ENCODE measurements at regions not wholly inside any gene's neighbourhood (a gene's known extent, or its start where the extent isn't known, plus 50 kb on each side); places are given as distances from the start of the nearest gene placed in this dataset.
"Not testable (repeated sequence)": the region's sequence is repeated elsewhere in the genome, so short reads cannot be mapped to it uniquely, and the experiment has no call there.

DNA sequence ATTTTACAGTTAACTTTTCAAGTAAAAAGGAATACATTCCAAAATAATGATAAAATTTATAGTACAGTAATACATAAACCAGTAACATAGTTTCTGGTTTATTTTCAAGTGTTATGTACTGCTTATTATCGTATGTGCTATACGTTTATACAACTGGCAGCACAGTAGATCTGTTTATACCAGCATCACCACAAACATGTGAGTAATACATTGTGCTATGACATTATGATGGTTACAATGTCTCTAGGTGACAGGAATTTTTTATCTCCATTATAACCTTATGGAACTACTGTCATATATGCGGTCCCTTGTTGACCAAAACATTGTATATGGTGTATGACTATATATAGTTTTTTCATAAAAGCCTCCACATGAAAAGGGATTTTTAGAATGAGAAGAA, 256.9 kb downstream of the ANKRD50 start:
- no peak overlapping the region for H3K4me3 ChIP-seq (ENCODE audit: low read length in 3 of 3)
- H3K9ac ChIP-seq (ENCODE audit: low read length in 3 of 3), result no peak overlapping the region

DNA sequence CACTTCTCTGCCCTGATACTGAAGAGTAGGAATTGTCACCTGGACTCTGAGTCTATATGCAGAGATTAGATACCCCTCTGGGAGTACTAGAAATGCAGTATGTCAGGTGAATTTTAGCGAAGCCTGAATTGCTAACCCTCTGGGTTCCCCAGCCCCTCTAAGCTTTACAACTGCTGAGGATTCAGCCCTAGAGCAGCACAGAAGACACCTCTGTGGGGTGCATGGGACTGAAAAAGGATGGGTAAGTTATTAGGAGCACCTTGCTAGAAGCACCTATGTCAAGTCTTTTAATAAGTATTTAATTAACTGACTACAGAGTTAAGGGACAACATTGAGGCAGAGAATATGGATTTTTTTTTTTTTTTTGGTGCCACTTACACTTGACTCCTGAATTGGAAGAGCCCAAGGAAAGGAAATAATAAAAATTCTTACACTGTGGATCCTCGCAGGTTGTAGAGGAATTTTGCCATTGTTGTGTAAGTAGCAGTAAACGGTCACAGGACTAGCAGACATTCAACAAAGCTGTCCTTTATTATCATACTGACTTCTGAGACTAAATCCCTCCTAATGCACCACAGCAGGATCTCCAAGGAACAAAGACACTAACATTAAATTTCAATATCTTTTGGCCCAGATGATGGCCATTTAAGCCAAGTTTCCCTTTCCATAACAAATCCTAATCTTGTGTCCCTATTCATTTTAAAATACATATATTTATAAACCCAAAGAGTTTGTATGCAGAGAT, 253.2 kb downstream of the ANKRD50 start:
- Histone ChIP-seq H3K36me3 (ENCODE audit: control insufficient read depth in 2 of 3, insufficient read depth in 3 of 3, low read length in 3 of 3) (no peaks in the 10 kb centered on the region), H3K9ac (ENCODE audit: low read length in 3 of 3) (no peak overlapping the region), H3K9me3 (ENCODE audit: control insufficient read depth in 2 of 3, insufficient read depth in 1 of 3, low read length in 3 of 3) (peaks cover 0 to 5% (median 3%) of the 10 kb centered on the region in 3 donors), H3K4me3 (ENCODE audit: low read length in 3 of 3) (no peak overlapping the region), H3K27me3 (ENCODE audit: control insufficient read depth, insufficient read depth, low read length) (no peaks in the 10 kb centered on the region), H3K27ac (ENCODE audit: low read depth in 2 of 2, low read length in 2 of 2) (no peak overlapping the region), H3K4me1 (ENCODE audit: control insufficient read depth in 2 of 3, insufficient read depth in 2 of 3, low read depth in 1 of 3, low read length in 3 of 3) (no peaks in the 10 kb centered on the region)
- TF ChIP-seq, protein P1, sequence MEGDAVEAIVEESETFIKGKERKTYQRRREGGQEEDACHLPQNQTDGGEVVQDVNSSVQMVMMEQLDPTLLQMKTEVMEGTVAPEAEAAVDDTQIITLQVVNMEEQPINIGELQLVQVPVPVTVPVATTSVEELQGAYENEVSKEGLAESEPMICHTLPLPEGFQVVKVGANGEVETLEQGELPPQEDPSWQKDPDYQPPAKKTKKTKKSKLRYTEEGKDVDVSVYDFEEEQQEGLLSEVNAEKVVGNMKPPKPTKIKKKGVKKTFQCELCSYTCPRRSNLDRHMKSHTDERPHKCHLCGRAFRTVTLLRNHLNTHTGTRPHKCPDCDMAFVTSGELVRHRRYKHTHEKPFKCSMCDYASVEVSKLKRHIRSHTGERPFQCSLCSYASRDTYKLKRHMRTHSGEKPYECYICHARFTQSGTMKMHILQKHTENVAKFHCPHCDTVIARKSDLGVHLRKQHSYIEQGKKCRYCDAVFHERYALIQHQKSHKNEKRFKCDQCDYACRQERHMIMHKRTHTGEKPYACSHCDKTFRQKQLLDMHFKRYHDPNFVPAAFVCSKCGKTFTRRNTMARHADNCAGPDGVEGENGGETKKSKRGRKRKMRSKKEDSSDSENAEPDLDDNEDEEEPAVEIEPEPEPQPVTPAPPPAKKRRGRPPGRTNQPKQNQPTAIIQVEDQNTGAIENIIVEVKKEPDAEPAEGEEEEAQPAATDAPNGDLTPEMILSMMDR (IDR thresholded peaks at IDR 0.05; ENCODE audit: borderline replicate concordance, extremely low read depth, insufficient read depth), result no peak
- FAIRE-seq (no peak), DNase-seq (no peak)
- intact Hi-C loops (cut with DNase I), result no loop called here

More for the DNA sequence above, 256.9 kb downstream of the ANKRD50 start:
- no peaks in the 10 kb centered on the region for H3K4me1 ChIP-seq (ENCODE audit: control insufficient read depth in 2 of 3, insufficient read depth in 2 of 3, low read depth in 1 of 3, low read length in 3 of 3)
- H3K9me3 ChIP-seq (ENCODE audit: control insufficient read depth in 2 of 3, insufficient read depth in 1 of 3, low read length in 3 of 3), result peaks cover 0 to 3% (median 1%) of the 10 kb centered on the region in 3 donors
- TF ChIP-seq, protein P1 (IDR thresholded peaks at IDR 0.05; ENCODE audit: borderline replicate concordance, extremely low read depth, insufficient read depth), result no peak
- H3K27ac ChIP-seq (ENCODE audit: low read depth in 2 of 2, low read length in 2 of 2), result no peak overlapping the region
- intact Hi-C loops (cut with DNase I), result no loop called here
- no peaks in the 10 kb centered on the region for H3K36me3 ChIP-seq (ENCODE audit: control insufficient read depth in 2 of 3, insufficient read depth in 3 of 3, low read length in 3 of 3)
- no peak for FAIRE-seq
- H3K27me3 ChIP-seq (ENCODE audit: control insufficient read depth, insufficient read depth, low read length), result no peaks in the 10 kb centered on the region
- no peak for DNase-seq

DNA sequence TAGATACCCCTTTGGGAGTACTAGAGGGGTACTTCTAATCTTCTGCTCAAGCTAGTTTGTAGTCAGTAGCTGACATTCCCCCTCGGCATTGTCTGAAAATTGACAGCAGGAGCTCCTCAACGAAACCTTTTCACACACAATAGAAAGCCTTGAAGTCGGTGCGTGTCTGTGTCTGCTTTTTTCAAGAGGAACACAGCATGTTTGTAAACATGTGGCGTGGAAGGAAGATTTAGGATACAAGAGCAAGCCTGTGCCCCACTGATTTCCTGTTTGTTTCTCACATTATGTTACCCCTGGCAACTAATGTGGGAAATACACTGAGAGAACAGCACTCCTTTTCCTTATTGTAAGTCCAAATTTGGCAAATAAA, 252.6 kb downstream of the ANKRD50 start:
- intact Hi-C loops (cut with DNase I), result no loop called here
- H3K4me3 ChIP-seq (ENCODE audit: low read length in 3 of 3), result no peak overlapping the region
- H3K27ac ChIP-seq (ENCODE audit: low read depth in 2 of 2, low read length in 2 of 2), result no peak overlapping the region
- H3K9ac ChIP-seq (ENCODE audit: low read length in 3 of 3), result no peak overlapping the region
- DNase-seq (peak in 2 of 5 donors; percentile 38 to 84), FAIRE-seq (no peak)
- peaks cover 0 to 5% (median 3%) of the 10 kb centered on the region in 3 donors for H3K9me3 ChIP-seq (ENCODE audit: control insufficient read depth in 2 of 3, insufficient read depth in 1 of 3, low read length in 3 of 3)
- TF ChIP-seq, protein P1 (IDR thresholded peaks at IDR 0.05; ENCODE audit: borderline replicate concordance, extremely low read depth, insufficient read depth), result no peak
- no peaks in the 10 kb centered on the region for H3K36me3 ChIP-seq (ENCODE audit: control insufficient read depth in 2 of 3, insufficient read depth in 3 of 3, low read length in 3 of 3)
- no peaks in the 10 kb centered on the region for H3K27me3 ChIP-seq (ENCODE audit: control insufficient read depth, insufficient read depth, low read length)
- H3K4me1 ChIP-seq (ENCODE audit: control insufficient read depth in 2 of 3, insufficient read depth in 2 of 3, low read depth in 1 of 3, low read length in 3 of 3), result no peaks in the 10 kb centered on the region

DNA sequence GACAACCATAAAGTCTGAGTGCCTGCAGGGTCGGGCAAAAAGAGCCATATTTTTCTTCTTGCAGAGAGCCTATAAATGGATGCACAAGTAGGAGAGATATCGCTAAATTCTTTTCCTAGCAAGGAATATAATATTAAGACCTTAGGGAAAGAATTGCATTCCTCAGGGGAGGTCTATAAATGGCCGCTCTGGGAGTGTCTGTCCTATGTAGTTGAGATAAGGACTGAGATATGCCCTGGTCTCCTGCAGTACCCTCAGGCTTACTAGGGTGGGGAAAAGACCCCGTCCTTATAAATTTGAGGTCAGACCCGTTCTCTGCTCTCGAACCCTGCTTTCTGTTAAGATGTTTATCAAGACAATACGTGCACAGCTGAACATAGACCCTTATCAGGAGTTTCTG, 250.9 kb downstream of the ANKRD50 start:
- H3K27me3 ChIP-seq (ENCODE audit: control insufficient read depth, insufficient read depth, low read length); H3K9ac ChIP-seq (ENCODE audit: low read length in 3 of 3); intact Hi-C loops (cut with DNase I); DNase-seq; H3K9me3 ChIP-seq (ENCODE audit: control insufficient read depth in 2 of 3, insufficient read depth in 1 of 3, low read length in 3 of 3); H3K36me3 ChIP-seq (ENCODE audit: control insufficient read depth in 2 of 3, insufficient read depth in 3 of 3, low read length in 3 of 3); H3K27ac ChIP-seq (ENCODE audit: low read depth in 2 of 2, low read length in 2 of 2); H3K4me1 ChIP-seq (ENCODE audit: control insufficient read depth in 2 of 3, insufficient read depth in 2 of 3, low read depth in 1 of 3, low read length in 3 of 3); FAIRE-seq; H3K4me3 ChIP-seq (ENCODE audit: low read length in 3 of 3): not testable (repeated sequence)
